B cell (primary cell): ENCODE measurements at regions not wholly inside any gene's neighbourhood (a gene's known extent, or its start where the extent isn't known, plus 50 kb on each side); places are given as distances from the start of the nearest gene placed in this dataset.
"Not testable (repeated sequence)": the region's sequence is repeated elsewhere in the genome, so short reads cannot be mapped to it uniquely, and the experiment has no call there.

Experiments used
- EZH2 ChIP-seq: IDR thresholded peaks from 2 replicates; pipeline ENCODE4 v1.6.1; 2012; ENCODE audit warnings: borderline replicate concordance, low read depth, mild to moderate bottlenecking, moderate library complexity, low read length; ENCODE audit not compliant: insufficient read depth, poor library complexity, severe bottlenecking
- TF ChIP-seq, protein P1 (sequence below): fragments of 200-600 bp; IDR thresholded peaks from one replicate; pipeline ENCODE4 v1.8.0; 2022; ENCODE audit warnings: antibody characterized with exemption, mild to moderate bottlenecking

DNA sequence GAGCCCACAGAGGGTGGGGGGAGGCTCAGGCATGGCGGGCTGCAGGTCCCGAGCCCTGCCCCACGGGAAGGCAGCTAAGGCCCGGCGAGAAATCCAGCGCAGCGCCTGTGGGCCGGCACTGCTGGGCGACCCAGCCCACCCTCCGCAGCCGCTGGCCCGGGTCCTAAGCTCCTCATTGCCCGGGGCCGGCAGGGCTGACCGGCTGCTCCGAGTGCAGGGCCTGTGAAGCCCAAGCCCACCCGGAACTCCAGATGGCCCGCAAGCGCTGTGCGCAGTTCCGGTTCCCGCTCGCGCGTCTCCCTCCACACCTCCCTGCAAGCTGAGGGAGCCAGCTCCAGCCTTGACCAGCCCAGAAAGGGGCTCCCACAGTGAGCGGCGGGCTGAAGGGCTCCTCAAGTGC, 129.8 kb upstream of the CADM1 start:
- not testable (repeated sequence) for TF ChIP-seq EZH2
- TF ChIP-seq, protein P1, sequence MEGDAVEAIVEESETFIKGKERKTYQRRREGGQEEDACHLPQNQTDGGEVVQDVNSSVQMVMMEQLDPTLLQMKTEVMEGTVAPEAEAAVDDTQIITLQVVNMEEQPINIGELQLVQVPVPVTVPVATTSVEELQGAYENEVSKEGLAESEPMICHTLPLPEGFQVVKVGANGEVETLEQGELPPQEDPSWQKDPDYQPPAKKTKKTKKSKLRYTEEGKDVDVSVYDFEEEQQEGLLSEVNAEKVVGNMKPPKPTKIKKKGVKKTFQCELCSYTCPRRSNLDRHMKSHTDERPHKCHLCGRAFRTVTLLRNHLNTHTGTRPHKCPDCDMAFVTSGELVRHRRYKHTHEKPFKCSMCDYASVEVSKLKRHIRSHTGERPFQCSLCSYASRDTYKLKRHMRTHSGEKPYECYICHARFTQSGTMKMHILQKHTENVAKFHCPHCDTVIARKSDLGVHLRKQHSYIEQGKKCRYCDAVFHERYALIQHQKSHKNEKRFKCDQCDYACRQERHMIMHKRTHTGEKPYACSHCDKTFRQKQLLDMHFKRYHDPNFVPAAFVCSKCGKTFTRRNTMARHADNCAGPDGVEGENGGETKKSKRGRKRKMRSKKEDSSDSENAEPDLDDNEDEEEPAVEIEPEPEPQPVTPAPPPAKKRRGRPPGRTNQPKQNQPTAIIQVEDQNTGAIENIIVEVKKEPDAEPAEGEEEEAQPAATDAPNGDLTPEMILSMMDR, result not testable (repeated sequence)
